M059J (cell line): ENCODE measurements at regions not wholly inside any gene's neighbourhood (a gene's known extent, or its start where the extent isn't known, plus 50 kb on each side); places are given as distances from the start of the nearest gene placed in this dataset.

Source experiments
- DNase-seq: peaks from one replicate; pipeline ENCODE4 v3.0.0-alpha.2; 2012; ENCODE audit warnings: low read depth

GRCh38 chr4:25578432-25578831, 77.2 kb upstream of the SLC34A2 start:
- no peak for DNase-seq

DNA sequence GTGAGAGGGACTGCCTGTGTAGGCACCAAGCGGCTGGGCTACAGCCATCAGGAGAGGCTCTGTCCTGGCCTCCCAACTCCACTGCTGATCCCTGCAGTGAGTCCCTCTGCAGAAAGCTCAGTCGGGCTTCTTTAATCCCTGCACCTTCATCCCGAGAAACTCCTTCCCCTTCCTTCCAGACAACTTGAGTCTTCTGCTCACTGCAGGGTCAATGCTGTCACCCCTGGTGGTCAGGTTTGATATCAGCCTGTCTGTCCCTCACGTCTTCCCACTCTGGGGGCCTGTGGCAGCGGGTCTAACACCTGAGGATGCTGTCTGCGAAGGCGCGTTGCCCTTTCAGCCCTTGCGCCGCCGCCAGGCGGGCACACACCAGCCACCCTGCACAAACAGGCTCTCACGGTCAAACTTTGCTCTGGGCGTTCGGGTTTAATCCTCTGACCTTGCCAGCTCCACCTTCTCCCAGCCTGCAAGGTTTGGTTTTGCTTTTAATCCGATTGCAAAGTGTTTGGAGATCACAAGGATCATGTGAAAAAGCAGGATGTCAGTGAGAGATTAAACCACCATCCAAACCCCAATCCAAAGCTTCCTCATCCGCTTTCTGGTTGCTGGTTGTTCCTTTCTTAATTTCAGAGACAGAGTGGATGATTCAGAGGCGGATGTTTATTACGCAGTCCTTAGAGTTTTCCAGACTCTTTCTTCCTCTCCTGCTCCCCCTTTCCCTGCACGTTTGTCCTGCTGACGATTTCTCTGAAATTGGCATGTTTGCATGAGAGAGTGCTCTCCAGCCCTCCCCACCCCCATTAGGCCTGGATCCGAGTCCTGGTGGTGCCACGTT, 74.8 kb upstream of the SLC34A2 start:
- DNase-seq, result no peak

DNA sequence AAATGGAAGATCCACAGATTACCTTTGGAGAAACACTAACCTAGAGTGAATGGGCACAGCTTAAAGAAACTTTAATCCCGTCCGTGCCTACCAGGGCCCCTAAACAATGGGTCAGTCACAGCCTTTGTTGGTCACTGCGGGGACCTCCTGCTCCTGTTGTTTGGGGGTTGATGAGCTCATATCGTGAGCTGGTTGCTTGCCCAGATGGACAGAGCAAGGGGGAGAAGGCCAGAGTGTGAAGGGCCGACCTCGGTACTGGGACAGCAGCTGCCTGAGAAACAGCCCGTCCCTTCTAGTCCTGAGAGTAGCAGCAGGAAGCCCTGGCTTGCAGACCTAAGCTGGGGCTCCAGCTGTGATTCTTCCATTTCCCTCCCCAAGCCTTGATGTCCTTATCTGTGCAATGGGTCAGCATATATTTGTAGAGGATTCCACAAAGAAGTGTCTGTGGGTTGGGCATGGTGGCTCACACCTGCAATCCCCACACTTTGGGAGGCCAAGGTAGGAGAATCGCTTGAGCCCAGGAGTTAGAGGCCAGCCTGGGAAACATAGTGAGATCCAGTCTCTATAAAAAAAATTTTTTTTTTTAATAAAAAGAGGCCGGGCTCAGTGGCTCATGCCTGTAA, 69.6 kb upstream of the SLC34A2 start:
- DNase-seq, result no peak

- DNase-seq, result no peak
Measured at GRCh38 chr4:25588206-25588605, 67.4 kb upstream of the SLC34A2 start.

- DNase-seq, result no peak
Measured at GRCh38 chr4:25590171-25590570, 65.5 kb upstream of the SLC34A2 start.

- DNase-seq, result no peak
Measured at GRCh38 chr4:25592736-25593135, 62.9 kb upstream of the SLC34A2 start.
